ENCODE measurements at regions not wholly inside any gene's neighbourhood (a gene's known extent, or its start where the extent isn't known, plus 50 kb on each side); places are given as distances from the start of the nearest gene placed in this dataset.

- H3K36me3 Mint-ChIP-seq (ENCODE audit: low read depth): peaks cover 2% of the 10 kb centered on the region
Measured at GRCh38 chr2:133791191-133791590, 222.9 kb upstream of the NCKAP5 start.

GRCh38 chr2:133792223-133792622 lies 224.0 kb upstream of the NCKAP5 start:
- H3K36me3 Mint-ChIP-seq (ENCODE audit: low read depth): peaks cover 2% of the 10 kb centered on the region
- no peak overlapping the region for H3K4me3 Mint-ChIP-seq
- DNase-seq (ENCODE audit: low read depth, low spot score): no peak
- peaks cover 20% of the 10 kb centered on the region for H3K9me3 Mint-ChIP-seq
- no peaks in the 10 kb centered on the region for H3K4me1 Mint-ChIP-seq
- TF ChIP-seq, protein P1, sequence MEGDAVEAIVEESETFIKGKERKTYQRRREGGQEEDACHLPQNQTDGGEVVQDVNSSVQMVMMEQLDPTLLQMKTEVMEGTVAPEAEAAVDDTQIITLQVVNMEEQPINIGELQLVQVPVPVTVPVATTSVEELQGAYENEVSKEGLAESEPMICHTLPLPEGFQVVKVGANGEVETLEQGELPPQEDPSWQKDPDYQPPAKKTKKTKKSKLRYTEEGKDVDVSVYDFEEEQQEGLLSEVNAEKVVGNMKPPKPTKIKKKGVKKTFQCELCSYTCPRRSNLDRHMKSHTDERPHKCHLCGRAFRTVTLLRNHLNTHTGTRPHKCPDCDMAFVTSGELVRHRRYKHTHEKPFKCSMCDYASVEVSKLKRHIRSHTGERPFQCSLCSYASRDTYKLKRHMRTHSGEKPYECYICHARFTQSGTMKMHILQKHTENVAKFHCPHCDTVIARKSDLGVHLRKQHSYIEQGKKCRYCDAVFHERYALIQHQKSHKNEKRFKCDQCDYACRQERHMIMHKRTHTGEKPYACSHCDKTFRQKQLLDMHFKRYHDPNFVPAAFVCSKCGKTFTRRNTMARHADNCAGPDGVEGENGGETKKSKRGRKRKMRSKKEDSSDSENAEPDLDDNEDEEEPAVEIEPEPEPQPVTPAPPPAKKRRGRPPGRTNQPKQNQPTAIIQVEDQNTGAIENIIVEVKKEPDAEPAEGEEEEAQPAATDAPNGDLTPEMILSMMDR (conservative IDR thresholded peaks at IDR 0.05): no peak
- no peaks in the 10 kb centered on the region for H3K27me3 Mint-ChIP-seq (ENCODE audit: low read depth)
- H3K27ac Mint-ChIP-seq (ENCODE audit: unreplicated experiment): no peak overlapping the region

More at GRCh38 chr2:133791191-133791590, 222.9 kb upstream of the NCKAP5 start:
- Mint-ChIP-seq H3K27ac (ENCODE audit: unreplicated experiment) (no peak overlapping the region), H3K27me3 (ENCODE audit: low read depth) (no peaks in the 10 kb centered on the region), H3K4me3 (no peak overlapping the region), H3K4me1 (no peaks in the 10 kb centered on the region), H3K9me3 (peaks cover 22% of the 10 kb centered on the region)
- TF ChIP-seq, protein P1 (conservative IDR thresholded peaks at IDR 0.05): no peak
- no peak for DNase-seq (ENCODE audit: low read depth, low spot score)

- peaks cover 19% of the 10 kb centered on the region for H3K9me3 Mint-ChIP-seq
- DNase-seq (ENCODE audit: low read depth, low spot score): no peak
Measured at GRCh38 chr2:133794114-133794513, 225.9 kb upstream of the NCKAP5 start.

GRCh38 chr2:133801946-133802345 lies 233.7 kb upstream of the NCKAP5 start:
- TF ChIP-seq, protein P1 (conservative IDR thresholded peaks at IDR 0.05): no peak
- no peak for DNase-seq (ENCODE audit: low read depth, low spot score)
- Mint-ChIP-seq H3K36me3 (ENCODE audit: low read depth) (peaks cover 7% of the 10 kb centered on the region), H3K27ac (ENCODE audit: unreplicated experiment) (no peak overlapping the region), H3K4me1 (peaks cover 8% of the 10 kb centered on the region), H3K9me3 (peaks cover 4% of the 10 kb centered on the region), H3K4me3 (no peak overlapping the region), H3K27me3 (ENCODE audit: low read depth) (no peaks in the 10 kb centered on the region)

More at GRCh38 chr2:133794114-133794513, 225.9 kb upstream of the NCKAP5 start:
- Mint-ChIP-seq H3K4me1 (no peaks in the 10 kb centered on the region), H3K36me3 (ENCODE audit: low read depth) (peaks cover 9% of the 10 kb centered on the region), H3K4me3 (no peak overlapping the region), H3K27ac (ENCODE audit: unreplicated experiment) (no peak overlapping the region), H3K27me3 (ENCODE audit: low read depth) (no peaks in the 10 kb centered on the region)
- TF ChIP-seq, protein P1 (conservative IDR thresholded peaks at IDR 0.05): no peak

DNA sequence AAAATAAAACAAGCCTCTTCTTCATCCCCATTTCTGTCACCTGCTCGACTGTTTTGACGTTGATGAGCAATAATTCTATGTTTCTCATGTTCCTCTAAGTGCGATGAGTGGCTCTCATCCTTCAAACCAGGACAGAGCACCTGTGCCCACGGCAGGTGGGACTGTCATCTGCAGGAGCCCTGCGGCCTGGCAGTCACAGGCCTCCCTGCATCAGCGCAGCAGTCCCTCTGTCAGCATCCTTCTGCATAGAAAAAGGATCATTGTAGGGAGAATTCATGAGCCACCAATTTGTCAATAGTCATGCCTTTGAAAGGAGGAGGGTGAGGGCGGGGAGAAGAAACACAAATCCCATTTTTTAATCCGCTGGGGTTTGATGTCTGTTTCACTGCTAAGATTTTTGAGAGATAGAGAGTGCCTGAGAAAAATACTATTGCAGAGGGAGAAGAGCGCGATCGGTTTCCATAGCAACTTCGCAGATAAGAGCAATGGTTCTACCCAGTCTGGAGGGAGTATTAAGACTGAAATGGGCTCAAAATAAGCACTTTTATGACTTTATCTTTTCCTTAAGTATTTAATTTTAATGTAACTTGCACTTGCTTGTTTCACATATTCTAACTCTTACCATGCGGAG lies 234.3 kb upstream of the NCKAP5 start:
- H3K27ac Mint-ChIP-seq (ENCODE audit: unreplicated experiment): no peak overlapping the region
- H3K36me3 Mint-ChIP-seq (ENCODE audit: low read depth): peaks cover 7% of the 10 kb centered on the region

More for the DNA sequence above, 234.3 kb upstream of the NCKAP5 start:
- Mint-ChIP-seq H3K27me3 (ENCODE audit: low read depth) (no peaks in the 10 kb centered on the region), H3K9me3 (peaks cover 5% of the 10 kb centered on the region), H3K4me1 (peaks cover 10% of the 10 kb centered on the region), H3K4me3 (no peak overlapping the region)
- TF ChIP-seq, protein P1 (conservative IDR thresholded peaks at IDR 0.05): no peak
- DNase-seq (ENCODE audit: low read depth, low spot score): no peak

All from neural crest cell (in vitro differentiated cells).